PFSK-1 (cell line): ENCODE measurements at regions not wholly inside any gene's neighbourhood (a gene's known extent, or its start where the extent isn't known, plus 50 kb on each side); places are given as distances from the start of the nearest gene placed in this dataset.

Experiments used
- POLR2AphosphoS5 ChIP-seq: IDR thresholded peaks from 2 replicates; pipeline ENCODE4 v1.6.1; 2012; ENCODE audit warnings: low read depth, mild to moderate bottlenecking, control low read depth, low read length, moderate library complexity
- REST ChIP-seq, 2 experiments: IDR thresholded peaks; 2 replicates each; pipeline versions ENCODE4 v1.6.1 to v1.8.0; 2011 to 2012; ENCODE audit warnings: low read depth in 2 of 2, low read length in 2 of 2, control low read depth in 1 of 2, inconsistent platforms in 1 of 2, mild to moderate bottlenecking in 1 of 2, moderate library complexity in 1 of 2; ENCODE audit not compliant: insufficient read depth in 1 of 2
- TAF1 ChIP-seq: IDR thresholded peaks from 2 replicates; pipeline ENCODE4 v1.6.1; 2012; ENCODE audit warnings: low read length, control low read depth, borderline replicate concordance; ENCODE audit not compliant: insufficient read depth

GRCh38 chr5:72688916-72689315 is 127.5 kb upstream of the TNPO1 start:
- TF ChIP-seq REST (IDR thresholded peaks at IDR 0.05; ENCODE audit: insufficient read depth in 1 of 2, low read depth in 2 of 2, low read length in 2 of 2) (no peak), POLR2AphosphoS5 (no peak), TAF1 (no peak)
